ENCODE measurements at regions not wholly inside any gene's neighbourhood (a gene's known extent, or its start where the extent isn't known, plus 50 kb on each side); places are given as distances from the start of the nearest gene placed in this dataset.

- TF ChIP-seq POLR2AphosphoS5 (IDR thresholded peaks at IDR 0.05; ENCODE audit: low read depth, low read length) (no peak), NANOG (IDR thresholded peaks at IDR 0.05; ENCODE audit: insufficient read depth, low read depth, low read length, poor library complexity, severe bottlenecking) (no peak), CTCF (IDR thresholded peaks at IDR 0.05; ENCODE audit: control extremely low read depth in 1 of 3, insufficient read depth in 1 of 3, low read depth in 1 of 3, low read length in 3 of 3) (no peak), CHD2 (IDR thresholded peaks at IDR 0.05; ENCODE audit: low read length) (no peak), TAF1 (IDR thresholded peaks at IDR 0.05; ENCODE audit: low read depth, low read length) (no peak), TCF12 (IDR thresholded peaks at IDR 0.05; ENCODE audit: low read depth, low read length) (no peak), SIRT6 (IDR thresholded peaks at IDR 0.05; ENCODE audit: low read length) (no peak), GTF2F1 (IDR thresholded peaks at IDR 0.05; ENCODE audit: borderline replicate concordance, low read depth, low read length) (no peak), NRF1 (IDR thresholded peaks at IDR 0.05; ENCODE audit: low read depth, low read length) (no peak), ZNF274 (IDR thresholded peaks at IDR 0.05; ENCODE audit: borderline replicate concordance, extremely low read depth, low read length) (no peak), BRCA1 (IDR thresholded peaks at IDR 0.05; ENCODE audit: low read depth, low read length) (no peak), JUN (IDR thresholded peaks at IDR 0.05; ENCODE audit: low read depth, low read length) (no peak), CEBPB (IDR thresholded peaks at IDR 0.05; ENCODE audit: low read depth, low read length) (no peak)
Observed at GRCh38 chr14:22252686-22253085, 336.3 kb downstream of the DAD1 start.
